Inflammatory macrophage treated with lipopolysaccharide for 4 hours (primary cell): ENCODE measurements at regions not wholly inside any gene's neighbourhood (a gene's known extent, or its start where the extent isn't known, plus 50 kb on each side); places are given as distances from the start of the nearest gene placed in this dataset.

ENCODE experiments used
- DNase-seq: peaks from one replicate; pipeline ENCODE4 v3.0.0-alpha.2; 2020

- DNase-seq = no peak
Observed at GRCh38 chr15:35872577-35872976, 326.6 kb upstream of the DPH6 start.

DNA sequence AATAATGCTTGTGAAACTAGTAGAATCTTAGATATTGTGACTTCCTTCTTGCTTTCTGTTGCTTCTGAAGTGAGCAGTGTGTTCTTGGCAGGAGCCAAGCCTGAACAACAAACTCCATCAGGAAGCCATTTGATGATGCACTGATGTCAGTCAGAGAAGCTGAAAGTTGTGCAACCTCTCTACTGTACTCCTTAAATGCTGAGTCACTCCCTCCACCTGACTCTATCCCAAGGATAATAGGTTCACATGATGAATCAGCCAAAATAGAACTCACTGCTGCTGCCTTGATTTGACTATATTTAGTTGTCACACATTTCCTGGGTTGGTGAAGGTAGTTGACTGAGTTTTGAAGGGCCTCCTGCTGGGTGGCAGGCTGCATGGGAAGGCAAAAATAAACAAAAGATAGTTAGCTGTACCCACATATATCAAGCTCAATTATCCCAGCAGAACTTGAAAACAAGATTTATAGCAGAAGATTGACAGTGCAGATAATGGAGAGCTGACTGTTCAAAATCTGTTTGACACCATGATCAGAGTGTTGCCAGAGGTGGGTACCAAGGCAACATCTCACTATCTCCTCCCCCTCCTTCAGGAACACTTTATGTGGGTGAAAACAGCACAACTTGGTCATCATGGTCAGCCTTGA is 328.4 kb upstream of the DPH6 start:
- DNase-seq = no peak

DNA sequence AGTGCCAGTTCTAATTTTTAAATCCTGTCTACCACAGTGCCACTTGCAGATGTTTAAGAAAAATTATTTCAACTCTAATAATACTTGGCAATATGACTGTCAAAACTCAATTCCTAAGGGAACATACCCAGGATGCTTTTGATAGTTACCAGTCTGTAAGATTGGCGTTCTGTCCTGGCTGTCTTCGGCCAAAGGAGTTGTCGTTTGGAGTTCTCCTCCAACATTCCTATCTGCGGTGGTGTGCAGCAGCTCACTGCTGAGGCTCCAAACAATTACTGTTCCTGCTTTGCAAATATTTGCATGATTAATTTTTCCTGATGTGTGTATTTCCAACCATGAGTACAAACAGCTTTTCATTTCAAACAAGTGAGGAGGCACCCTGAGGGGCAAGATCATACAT is 330.8 kb upstream of the DPH6 start:
- DNase-seq = no peak

DNA sequence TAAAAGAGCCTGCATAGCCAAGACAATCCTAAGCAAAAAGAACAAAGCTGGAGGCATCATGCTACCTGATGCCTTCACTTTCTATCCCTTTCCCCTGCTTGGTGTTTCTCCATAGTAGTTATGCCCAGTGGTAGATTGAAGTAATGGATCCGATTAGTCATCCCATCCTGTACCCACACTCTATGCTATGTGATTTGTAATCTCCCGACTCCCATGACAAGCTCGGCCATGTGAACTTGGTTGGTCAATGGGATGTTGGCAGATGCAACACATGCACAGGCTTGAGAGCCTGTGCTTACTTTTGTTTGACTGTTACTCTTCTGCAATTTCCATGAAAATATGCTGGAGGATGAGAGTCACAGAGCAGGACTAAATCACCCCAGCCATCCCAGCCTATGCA is 334.9 kb upstream of the DPH6 start:
- DNase-seq = no peak

DNA sequence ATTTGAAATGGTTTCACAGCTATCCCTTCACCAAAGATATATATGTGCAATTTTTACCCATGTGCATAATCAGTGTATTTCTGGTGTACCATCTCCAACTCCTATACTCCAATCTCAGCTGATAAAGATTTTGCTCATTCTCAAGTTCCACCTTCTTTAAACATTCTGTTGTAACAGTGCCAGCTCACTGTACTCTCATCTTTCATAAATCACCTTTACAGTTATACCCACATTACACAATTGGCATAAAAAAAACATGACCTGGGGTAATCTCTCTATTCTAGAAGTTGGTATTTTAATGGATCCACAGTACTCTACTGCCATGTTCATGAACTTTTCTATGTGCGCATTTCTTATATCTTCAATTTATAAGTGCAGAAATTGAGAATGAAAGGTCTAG is 339.9 kb upstream of the DPH6 start:
- DNase-seq = no peak

DNA sequence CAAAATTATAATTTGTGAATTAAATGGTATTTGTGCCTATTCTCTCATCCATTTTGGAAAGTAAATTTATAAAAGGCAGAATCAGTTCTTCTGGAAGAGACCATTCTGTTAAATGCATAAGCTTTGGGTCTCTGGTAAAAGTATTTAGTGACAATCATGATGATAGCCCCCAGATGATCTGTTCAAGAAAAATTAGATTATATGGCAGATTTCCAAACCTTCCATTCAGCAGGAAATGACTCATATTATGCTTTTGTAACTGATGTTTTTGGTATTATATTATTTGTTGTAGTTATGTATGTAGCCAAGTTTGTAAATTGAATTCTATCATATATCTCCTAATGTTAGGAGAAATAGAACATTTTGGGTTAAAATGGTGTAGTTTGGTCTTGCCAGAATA is 340.8 kb upstream of the DPH6 start:
- DNase-seq = no peak

DNA sequence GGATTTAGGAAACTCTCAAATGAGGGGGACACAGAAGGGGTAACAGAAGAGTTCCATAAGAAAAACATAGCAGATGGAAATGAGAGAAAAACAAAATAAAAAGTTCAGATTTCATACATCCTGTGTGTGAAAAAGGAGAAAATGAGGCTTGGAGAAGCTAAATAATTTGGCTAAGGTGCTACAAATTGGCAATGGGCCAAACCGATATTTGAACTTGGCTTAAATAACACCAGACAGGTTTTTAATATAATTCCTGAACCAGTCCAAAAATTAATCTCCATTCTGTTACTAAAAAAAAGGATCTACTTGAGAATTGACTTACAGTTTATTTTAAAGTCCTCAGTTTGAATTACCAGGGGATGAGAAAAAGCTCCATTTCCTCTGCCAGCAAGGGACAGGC is 342.9 kb upstream of the DPH6 start:
- DNase-seq = no peak

DNA sequence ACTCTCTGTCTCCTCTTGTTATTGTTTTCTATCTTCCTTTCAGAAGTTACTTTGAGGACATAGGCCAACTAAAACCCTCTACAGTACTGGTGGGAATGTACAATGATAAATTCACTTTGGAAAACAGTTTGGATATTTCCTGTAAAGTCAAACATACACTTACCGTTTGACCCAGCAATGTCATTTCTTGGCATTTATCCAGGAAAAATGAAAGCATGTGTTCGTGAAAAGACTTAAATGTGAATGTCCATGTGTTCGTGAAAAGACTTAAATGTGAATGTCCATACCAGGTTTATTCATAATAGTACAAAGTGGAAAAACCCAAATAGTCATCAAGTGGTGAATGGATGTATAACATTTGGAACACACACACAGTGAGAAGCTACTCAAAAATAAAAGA is 361.5 kb upstream of the DPH6 start:
- DNase-seq = no peak

DNA sequence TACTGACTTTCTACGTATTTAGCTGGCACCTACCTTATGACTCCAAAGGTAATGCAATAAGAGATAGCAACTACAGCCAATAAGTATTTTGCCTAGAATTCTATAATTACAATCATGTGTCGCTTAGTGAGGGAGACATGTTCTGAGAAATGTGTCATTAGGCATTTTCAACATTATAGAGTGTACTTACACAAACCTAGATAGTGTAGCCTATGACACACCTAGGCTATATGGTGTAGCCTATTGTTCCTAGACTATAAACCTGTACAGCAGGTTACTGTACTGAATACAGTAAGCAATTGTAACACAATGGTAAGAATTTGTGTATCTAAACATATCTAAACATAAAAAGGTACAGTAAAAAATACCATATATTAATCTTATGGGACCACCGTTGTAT is 363.4 kb upstream of the DPH6 start:
- no peak for DNase-seq

- no peak for DNase-seq
Observed at GRCh38 chr15:35910227-35910626, 364.3 kb upstream of the DPH6 start.

DNA sequence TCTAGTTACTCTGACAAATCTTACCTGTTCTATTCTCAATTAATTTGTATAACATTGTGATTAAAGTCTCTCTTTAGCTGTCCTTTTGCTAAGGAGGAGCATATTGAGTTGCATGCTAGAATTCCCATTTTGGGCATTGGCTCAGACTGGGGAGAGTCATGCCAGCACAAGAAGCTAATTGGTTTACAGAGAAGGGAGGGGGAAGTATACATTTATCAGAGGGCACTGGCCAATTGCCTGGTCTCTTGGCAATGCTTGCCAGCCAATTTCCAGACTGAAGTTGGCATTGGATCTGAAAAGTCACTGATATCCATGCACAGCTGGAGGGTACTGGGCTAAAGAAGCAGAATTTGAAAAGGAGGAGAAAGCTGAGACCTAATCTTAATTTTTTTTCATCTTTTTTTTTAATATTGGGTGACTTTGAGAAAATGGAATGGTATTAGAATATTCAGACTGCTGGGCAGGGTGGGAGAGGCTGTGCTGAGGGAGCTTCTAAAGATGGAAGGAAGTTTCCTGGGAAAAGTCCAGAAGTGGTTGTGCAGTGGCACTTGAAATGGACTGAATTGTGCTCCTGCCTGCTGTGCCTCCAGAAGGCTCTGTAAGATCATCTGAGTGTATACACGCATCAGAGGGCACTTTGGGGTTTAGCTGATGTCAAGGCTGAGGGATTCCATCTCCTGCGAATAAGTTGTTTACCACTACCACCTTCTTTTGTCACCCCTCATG is 365.2 kb upstream of the DPH6 start:
- no peak for DNase-seq

GRCh38 chr15:35912196-35912595 is 366.2 kb upstream of the DPH6 start:
- no peak for DNase-seq

DNA sequence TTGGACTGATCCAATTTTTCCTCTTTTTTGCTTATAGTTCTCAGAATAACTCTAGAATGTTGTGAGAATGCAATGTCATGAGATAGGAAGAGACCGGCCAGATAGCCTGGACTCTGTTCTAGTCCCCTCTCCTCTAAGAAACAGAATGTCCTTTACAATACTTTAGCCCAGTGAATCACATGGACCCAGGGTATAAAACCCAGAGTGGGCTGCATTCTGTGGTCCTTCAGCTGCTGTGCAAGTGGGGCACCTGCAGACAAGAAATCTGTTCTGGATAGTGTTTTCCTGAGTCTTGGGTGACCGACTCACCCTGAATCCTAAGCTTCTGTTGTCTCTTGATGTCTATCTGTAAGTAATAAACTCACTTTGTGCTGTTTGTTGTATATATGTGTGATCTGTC is 368.6 kb upstream of the DPH6 start:
- DNase-seq = no peak

DNA sequence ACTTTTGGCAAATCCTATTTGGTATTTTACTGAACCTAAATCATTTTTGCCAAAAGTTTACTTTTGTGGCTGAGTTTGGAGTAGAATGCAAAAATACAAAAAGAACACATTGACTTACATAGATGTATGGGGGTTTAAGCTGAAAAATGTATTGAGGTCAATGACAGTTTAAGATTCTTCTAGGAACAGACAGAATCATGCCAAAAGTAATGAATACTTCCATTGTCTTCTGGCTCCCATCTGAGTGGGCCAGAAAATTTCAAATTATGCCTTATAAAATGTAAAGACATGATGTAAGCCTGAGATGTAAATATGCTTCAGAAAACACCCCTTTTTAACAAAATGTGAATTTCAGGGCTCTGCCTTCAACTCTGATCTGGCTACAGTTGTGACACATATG is 375.1 kb upstream of the DPH6 start:
- no peak for DNase-seq

DNA sequence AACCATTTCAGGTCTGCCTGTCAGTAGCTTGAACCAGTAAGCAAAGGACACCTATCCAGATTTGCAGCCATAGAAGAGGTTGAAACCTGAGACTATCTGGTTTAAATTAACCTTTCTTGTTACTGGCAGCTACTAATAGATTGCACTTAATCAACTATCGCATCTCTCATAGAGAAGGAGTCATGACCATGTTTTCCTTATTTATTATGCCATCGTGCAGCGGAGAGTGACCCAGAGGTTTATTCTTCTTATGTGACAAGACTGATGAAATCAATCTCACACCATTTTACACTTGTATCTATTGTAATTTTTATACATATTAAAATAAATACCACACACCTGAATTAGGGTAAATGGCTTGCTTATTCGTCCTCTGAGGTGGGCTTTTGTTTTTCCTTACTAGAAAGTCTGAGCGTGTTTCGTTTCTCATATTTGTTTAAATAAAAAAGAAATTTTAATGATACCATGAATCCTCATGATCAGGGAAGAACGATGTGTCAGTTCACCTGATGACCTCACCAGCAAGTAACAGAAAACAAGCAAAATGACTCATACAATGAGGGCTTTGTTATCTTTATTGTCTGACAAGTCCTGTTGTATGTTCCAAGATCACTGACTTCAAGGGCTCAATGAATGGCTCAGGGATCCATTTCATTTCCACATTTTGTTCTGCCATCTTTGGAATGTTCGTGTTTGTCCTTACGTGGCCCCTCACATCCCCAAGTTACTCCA is 379.5 kb upstream of the DPH6 start:
- no peak for DNase-seq

- no peak for DNase-seq
Observed at GRCh38 chr15:35926007-35926380, 380.0 kb upstream of the DPH6 start.

DNA sequence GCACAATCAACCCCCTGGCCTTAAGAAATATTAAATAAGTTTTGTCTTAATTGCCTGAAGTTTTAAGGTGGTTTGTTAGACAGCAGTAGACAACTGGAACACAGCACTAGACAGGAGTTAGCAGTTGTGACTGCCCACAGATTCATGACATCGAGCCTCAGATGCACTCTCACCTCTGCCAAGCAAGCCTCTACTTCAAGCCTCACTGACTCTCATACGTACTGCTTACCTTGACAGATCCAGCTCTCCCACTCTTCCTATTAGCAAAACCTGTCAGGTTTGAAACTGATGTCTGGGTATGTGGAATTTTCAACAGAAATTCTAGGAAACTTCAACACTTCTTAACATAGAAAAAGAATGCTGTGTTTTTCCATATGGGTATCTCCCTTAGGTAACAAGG is 382.9 kb upstream of the DPH6 start:
- DNase-seq = no peak

- no peak for DNase-seq
Observed at GRCh38 chr15:35929740-35930444, 383.9 kb upstream of the DPH6 start.

GRCh38 chr15:35931799-35932341 is 385.9 kb upstream of the DPH6 start:
- DNase-seq = no peak

GRCh38 chr15:35932531-35932930 is 386.6 kb upstream of the DPH6 start:
- DNase-seq = no peak

- no peak for DNase-seq
Observed at GRCh38 chr15:35933531-35933930, 387.6 kb upstream of the DPH6 start.

- DNase-seq = no peak
Observed at GRCh38 chr15:35934383-35935049, 388.6 kb upstream of the DPH6 start.

DNA sequence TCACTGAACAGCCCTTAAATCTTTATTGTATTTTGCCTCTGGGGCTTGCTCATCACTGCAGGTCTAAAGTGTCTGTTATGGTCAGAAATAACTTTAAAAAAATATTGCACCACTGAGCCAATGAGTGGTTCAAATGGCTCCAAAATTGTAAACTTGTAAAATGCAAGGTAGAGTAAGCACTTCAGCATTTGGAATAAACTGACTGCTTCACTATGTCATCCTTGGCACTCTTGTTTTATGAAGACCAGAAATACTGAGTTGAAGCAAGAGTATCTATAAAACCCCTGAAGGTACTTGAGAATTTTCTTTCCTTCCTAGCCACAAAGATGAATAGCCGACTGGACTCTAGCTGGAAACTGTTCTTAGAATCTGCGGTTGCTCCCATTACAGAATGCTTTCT is 390.3 kb upstream of the DPH6 start:
- no peak for DNase-seq
